ENCODE measurements at regions not wholly inside any gene's neighbourhood (a gene's known extent, or its start where the extent isn't known, plus 50 kb on each side); places are given as distances from the start of the nearest gene placed in this dataset.
A peak's percentile ranks its signal among the peaks of the same experiment; 100 is the strongest.
"Not testable (repeated sequence)": the region's sequence is repeated elsewhere in the genome, so short reads cannot be mapped to it uniquely, and the experiment has no call there.

DNA sequence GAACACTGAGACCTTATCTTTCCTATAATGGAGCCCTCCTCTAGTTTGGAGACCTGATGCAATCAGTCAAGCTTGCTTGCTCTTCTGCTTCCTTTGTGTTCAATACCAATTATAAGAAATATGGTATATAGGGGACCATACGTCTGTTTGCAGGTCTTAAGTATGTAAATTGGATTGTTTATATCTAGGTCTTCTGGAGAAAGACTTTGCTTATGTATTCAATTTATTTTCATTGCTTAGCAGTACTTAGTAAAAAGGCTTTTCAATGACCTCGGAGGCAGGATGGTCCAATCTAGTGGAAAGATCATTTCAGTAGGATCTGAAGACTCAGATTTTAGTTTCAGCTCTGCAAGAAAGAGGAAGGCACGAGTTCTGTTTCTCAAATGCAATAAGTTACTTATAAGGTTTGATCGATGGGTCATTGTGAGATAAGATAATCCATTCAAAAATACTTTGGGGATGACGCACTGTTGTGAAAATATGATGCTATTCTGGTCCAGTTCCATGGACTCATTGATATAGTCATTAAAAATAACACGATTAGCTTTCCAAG lies 571.6 kb downstream of the SH2D4B start:
- no peak for DNase-seq (ENCODE audit: low spot score)

GRCh38 chr10:81116201-81116600 lies 578.5 kb downstream of the SH2D4B start:
- DNase-seq (ENCODE audit: low spot score) = peak; percentile 14

DNA sequence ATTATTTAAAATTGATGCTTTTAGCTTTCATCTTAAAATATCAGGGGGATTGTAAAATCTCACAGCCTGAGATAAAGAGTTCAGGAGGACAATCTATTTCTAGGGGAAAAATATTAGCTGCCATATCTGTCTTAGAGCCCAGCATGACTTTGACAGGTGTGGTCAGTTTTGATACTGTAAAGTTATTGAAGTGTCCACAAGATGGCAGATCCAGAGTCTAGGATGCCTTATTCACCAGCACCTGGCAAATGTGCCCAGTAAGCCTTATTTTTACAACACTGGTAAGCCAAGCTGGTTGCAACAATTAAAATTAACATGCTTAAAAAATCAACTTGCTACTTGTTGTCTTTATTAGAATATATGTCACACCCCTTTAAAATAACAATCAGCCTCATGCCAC lies 579.3 kb downstream of the SH2D4B start:
- DNase-seq (ENCODE audit: low spot score) = peak; percentile 4

DNA sequence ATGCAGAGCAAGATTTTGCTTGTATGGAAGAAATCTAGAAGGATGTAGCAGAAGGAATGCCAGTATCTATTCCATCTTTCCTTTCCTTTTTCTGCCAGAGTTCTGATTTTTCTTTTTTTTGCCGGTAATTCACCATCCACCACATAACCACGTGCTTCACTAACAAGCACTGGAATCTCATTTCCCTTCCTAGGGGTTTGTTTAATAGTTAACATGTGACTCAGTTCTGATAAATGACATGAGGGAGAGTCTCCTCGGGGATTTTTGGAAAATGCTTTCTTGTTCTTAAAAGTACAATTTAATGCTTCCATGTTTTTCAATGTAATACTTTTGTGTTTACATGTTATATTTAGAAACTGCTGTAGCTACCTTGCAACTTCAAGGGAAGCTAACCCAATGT lies 590.2 kb downstream of the SH2D4B start:
- DNase-seq (ENCODE audit: low spot score) = no peak

GRCh38 chr10:81130014-81130413 lies 592.3 kb downstream of the SH2D4B start:
- no peak for DNase-seq (ENCODE audit: low spot score)

DNA sequence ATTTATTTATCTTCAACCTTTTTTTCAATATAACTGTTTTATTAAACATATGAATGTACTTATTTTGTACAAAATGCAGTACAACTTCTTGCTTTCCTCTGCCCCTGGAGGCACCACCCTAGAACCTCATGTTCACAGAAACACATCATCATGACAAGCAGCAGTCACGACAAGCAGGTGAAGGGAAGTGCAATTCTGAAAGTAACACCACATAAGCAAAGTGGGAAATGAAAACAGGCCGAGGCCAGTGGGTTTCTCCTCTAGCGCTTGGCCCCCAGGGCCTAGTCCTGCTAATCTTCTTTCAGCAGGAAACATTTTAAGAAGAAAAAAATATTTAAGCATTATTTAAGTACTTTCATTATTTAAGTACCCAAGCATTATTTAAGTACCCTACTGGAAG lies 598.1 kb downstream of the SH2D4B start:
- no peak for DNase-seq (ENCODE audit: low spot score)

- DNase-seq (ENCODE audit: low spot score) = no peak
Observed at GRCh38 chr10:81136261-81136660, 598.6 kb downstream of the SH2D4B start.

DNA sequence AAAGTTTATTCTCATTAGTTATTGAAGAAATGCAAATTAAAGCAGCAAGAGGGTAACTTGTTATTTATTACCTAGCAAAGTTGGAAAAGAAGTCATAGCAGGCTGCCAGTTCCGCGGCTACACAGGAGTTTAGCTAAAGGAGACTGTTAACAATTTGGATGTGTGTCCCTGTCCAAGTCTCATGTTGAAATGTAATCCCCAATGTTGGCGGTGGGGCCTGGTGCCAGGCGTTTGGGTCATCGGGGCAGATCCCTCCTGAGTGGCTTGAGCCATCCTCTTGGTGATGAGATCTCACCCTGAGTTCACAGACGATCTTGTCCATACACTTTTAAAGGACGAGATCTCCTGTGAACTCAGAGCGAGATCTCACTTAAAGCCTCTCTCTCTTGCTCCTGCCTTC lies 608.3 kb downstream of the SH2D4B start:
- no peak for DNase-seq (ENCODE audit: low spot score)

GRCh38 chr10:81146436-81146835 lies 608.7 kb downstream of the SH2D4B start:
- no peak for DNase-seq (ENCODE audit: low spot score)

DNA sequence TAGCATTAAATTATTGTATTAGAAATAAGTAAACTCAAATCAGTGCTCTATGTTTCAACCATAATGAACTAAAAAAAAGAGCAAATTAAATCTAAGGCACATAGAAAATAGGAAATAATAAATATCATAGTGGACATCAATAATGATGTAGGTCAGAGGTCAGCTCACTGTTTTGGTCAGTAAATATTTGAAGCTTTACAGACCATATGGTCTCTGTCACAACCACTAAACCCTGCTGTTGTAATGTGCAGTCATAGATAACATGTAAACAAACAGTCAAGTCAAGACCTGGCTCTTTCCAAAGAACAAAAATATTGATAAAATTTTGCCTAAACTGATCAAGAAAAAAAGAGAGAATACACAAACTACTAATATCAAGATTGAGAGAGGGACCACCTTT lies 615.0 kb downstream of the SH2D4B start:
- DNase-seq (ENCODE audit: low spot score) = no peak

DNA sequence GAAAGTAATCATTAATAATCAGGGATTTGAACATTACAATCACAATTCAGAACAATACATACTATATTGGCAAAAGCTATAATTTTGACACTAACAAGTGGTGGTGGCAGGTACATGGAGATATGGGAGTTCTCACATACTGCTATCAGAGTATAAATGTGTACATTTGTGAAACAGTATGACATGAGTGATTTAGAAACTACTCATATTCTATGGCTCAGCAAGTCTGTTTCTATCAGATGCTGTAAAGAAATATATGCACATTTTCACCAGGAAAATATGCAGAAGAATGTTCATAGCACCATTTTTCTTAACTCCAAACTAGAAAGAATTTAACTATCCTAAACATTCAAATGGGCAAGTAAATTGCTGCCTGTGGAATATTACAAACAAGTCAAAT lies 620.0 kb downstream of the SH2D4B start:
- DNase-seq (ENCODE audit: low spot score) = no peak

DNA sequence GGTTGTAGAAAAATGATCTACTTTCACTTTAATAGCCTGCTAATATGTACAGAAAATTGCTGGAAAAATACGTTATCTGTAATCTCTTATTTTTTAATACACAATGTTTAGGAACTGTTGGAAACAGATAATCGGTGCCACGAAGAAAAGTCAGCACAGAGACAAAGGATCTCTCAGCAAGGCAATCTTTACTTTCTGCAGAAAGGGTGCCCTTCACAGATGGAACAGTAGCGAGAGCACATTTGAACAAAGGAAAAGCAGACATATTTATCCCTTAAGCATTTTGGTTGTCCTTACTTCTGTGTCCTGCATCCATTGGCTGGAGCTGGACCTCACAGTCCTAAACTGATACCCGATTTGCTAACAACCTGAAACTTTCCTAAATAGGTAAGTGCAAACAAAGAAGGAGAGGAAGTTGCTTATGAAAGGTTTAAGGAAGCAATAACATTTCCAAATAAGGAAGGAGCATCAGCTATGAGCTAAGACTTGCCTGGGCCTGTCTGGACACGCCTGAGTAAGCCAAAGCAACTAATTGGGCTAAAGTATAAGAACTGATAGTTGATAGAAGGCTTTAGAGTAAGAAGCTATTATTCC lies 640.0 kb downstream of the SH2D4B start:
- no peak for DNase-seq (ENCODE audit: low spot score)

- DNase-seq (ENCODE audit: low spot score) = no peak
Observed at GRCh38 chr10:81179324-81179723, 641.6 kb downstream of the SH2D4B start.

GRCh38 chr10:81179805-81180452 lies 642.2 kb downstream of the SH2D4B start:
- DNase-seq (ENCODE audit: low spot score) = peak; percentile 10

DNA sequence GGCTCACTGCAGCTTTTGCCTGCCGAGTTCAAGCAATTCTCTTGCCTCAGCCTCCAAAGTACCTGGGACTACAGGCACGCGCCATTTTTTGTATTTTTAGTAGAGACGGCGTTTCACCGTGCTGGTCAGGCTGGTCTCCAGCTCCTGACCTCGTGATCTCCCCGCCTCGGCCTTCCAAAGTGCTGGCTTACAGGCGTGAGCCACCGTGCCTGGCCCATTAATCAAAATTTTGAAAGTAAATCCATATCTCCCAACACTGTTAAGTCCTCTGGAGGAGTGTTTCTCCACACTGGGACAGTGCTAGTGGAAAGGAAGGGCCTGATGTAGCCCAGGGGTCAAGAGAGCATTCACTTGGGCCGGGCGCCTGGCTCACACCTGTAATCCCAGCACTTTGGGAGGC lies 644.6 kb downstream of the SH2D4B start:
- DNase-seq (ENCODE audit: low spot score) = no peak

DNA sequence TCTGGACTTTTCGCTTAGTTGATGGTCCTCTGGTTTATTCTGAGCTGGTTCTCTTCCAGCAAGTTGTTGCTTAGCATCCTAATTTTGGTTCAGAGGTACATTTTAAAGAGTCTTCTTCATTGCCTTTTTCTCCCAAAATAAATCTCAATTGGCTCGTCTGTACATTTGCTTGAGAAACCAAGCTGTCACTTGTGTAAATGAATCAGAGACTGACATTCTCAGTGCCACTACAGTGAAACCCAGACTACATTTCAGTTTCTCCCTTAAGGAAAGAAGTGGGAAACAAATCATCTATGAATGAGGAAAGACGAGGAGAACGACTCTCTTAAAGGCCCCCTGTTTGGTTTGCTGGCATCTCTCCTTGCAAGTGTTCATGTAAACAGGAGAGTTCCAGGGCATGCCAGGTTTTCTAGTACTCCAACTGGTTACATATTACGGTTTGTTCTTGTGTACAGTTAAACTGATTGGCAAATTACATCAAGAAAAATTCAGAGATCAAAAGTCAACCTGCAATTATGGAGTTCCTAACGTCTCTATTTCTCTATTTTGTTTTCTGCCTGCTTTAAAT lies 654.6 kb downstream of the SH2D4B start:
- no peak for DNase-seq (ENCODE audit: low spot score)

DNA sequence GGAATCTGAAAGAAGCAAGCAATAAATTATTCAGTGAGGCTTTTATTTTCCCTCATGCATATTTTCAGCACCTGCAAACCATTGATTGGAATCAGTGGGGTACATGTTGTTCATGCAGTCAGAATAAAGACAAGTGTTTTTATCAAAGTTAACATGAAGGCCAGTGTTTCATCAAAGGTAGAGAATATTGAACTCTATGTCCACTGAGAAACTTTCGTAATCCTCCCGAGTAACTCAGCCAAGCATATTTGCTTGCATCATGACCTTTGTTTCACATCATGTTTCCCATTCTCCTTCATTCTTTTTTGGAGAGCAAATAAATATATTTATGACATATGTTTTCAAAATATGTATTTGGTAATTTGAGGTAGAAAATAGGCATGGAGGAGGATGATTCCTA lies 663.1 kb downstream of the SH2D4B start:
- DNase-seq (ENCODE audit: low spot score) = no peak

DNA sequence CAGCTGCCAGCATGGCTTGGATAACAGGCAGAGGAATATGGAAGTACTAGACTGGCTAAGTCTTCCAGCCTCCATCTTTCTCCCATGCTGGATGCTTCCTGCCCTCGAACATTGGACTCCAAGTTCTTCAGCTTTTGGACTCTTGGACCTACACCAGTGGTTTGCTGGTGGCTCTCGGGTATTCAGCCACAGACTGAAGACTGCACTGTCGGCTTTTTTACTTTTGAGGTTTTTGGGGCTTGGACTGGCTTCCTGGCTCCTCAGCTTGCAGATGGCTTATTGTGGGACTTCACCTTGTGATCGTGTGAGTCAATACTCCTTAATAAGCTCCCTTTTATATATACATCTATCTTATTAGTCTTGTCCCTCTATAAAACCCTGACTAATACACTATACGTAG lies 667.6 kb upstream of the NRG3 start:
- not testable (repeated sequence) for DNase-seq (ENCODE audit: low spot score)

GRCh38 chr10:81213370-81213769 lies 661.6 kb upstream of the NRG3 start:
- DNase-seq (ENCODE audit: low spot score) = no peak

DNA sequence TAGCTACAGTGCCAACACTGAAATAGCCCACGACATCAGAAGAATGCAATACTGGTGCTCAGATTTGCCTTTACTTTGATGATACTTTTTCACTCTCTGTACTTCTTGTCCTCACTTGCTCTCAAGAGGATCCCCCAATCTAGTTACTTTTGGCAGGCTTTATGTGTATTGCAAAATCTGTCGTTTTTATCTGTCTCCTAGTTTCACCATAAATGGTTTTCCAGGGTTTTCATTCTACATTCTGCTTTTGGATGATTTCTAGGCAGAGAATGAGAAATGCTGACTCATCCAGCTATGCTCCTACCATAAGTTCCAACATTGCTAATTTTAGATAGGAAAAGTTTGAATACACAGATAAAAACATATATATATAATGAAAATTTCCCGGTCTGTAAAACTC lies 659.5 kb upstream of the NRG3 start:
- no peak for DNase-seq (ENCODE audit: low spot score)

GRCh38 chr10:81216949-81217348 lies 658.0 kb upstream of the NRG3 start:
- DNase-seq (ENCODE audit: low spot score) = no peak

DNA sequence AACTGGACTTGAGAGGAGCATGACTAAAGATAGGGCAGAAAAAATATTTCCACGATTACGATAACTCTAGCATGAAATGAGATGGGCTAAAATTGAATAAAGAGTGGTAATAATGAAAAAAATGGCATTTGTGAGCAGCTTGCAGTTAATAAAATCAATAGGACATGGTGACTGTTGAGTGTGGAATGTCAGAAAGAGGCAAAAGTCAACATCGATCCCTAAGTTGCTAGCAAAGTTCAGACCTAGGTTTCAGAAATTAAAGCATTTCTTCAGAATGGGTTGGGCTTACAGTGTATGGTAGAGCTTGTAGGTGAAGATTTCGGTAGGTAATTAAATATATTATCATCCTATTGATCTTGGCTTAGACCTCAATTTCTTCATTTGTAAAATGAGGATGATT lies 656.7 kb upstream of the NRG3 start:
- DNase-seq (ENCODE audit: low spot score) = no peak

- no peak for DNase-seq (ENCODE audit: low spot score)
Observed at GRCh38 chr10:81219758-81220157, 655.2 kb upstream of the NRG3 start.

DNA sequence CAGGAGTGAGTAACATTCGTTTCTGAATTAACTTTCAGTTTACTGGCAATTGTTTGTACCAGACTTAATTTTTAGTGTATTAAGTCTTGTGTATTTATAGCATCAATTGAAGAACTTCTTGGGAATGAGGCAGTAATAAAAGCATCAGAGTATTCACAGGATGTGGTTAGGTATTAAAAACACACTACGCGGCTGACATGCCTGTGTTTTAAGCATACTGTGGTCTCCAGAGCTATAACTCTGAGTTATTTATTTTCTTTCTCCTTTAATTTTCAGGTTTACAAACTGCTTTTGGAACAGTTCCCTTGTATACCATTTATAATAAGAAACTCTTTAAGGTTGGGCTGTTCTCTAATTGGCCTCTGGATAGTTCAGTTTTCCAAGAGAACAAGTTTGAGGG lies 626.1 kb upstream of the NRG3 start:
- no peak for DNase-seq (ENCODE audit: low spot score)

Data from SW480 (cell line).